HCT116 (cell line): ENCODE measurements at regions not wholly inside any gene's neighbourhood (a gene's known extent, or its start where the extent isn't known, plus 50 kb on each side); places are given as distances from the start of the nearest gene placed in this dataset.

ENCODE experiments used
- ATAC-seq: fragments of 200-7000 bp; cut with Tn5 transposase; 2 replicates; pipeline ENCODE4 v1.9.1; 2020; ENCODE audit warnings: mild to moderate bottlenecking, moderate library complexity
- BruUV-seq: library from RNA; stranded (reverse); fragments of 400-500 nt; replicated peaks from 2 replicates; lab custom pipeline; 2021; lab: Mats Ljungman, UMichigan
- CTCF ChIA-PET: fragments of 300-600 bp; sonication (Branson Sonifier 250); formaldehyde crosslinking; loops from one replicate; lab custom pipeline; 2021; ENCODE audit warnings: antibody characterized with exemption; lab: Charles Lee
- POLR2A ChIA-PET: fragments of 300-600, 350-600 bp; sonication (Branson Sonifier 250); formaldehyde crosslinking; loops from one replicate; lab custom pipeline; 2021; ENCODE audit warnings: antibody characterized with exemption; lab: Charles Lee
- RAD21 ChIA-PET, 2 experiments: fragments of 300-600 bp; sonication (Branson Sonifier 250); formaldehyde crosslinking; loops; one replicate each; lab custom pipeline; 2023; ENCODE audit warnings: low total read pairs in 2 of 2; ENCODE audit not compliant: uncharacterized antibody in 2 of 2, unreplicated experiment in 2 of 2, low non-redundant PET in 1 of 2; lab: Charles Lee
- DNase-seq: peaks from one replicate; pipeline ENCODE4 v3.0.0-alpha.2; 2010; ENCODE audit warnings: low read depth, low spot score
- H2AFZ ChIP-seq: fragments of 200-600 bp; shearing (Covaris generic), sonication (generic); 2 replicates; pipeline ENCODE4 v1.6.1; 2017; ENCODE audit warnings: low read depth, mixed run types, mixed read lengths, antibody characterized with exemption, low read length; ENCODE audit not compliant: poor library complexity, severe bottlenecking
- H3K27ac ChIP-seq: 2 replicates; pipeline ENCODE4 v1.5.1; 2012; ENCODE audit warnings: low read depth, low read length
- H3K27me3 ChIP-seq: fragments of 200-600 bp; sonication (generic); 2 replicates; pipeline ENCODE4 v1.6.1; 2016; ENCODE audit warnings: mixed run types, low read length, mixed read lengths; ENCODE audit not compliant: insufficient read depth
- H3K36me3 ChIP-seq, 2 experiments: fragments of 200-500 bp in 1 of 2; fragments of 200-600 bp in 1 of 2; sonication (Bioruptor generic) in 1 of 2; sonication (generic) in 1 of 2; 2 replicates each; pipeline versions ENCODE4 v1.5.1 to v1.6.1; 2014 to 2016; ENCODE audit warnings: low read length in 2 of 2, inconsistent platforms in 1 of 2, mixed read lengths in 1 of 2, mixed run types in 1 of 2; ENCODE audit not compliant: insufficient read depth in 2 of 2, control insufficient read depth in 1 of 2
- H3K4me1 ChIP-seq, 2 experiments: fragments of 200-600 bp in 1 of 2; sonication (generic) in 1 of 2; 2 replicates each; pipeline versions ENCODE4 v1.5.1 to v1.6.1; 2012 to 2017; ENCODE audit warnings: low read length in 2 of 2, inconsistent platforms in 1 of 2, mild to moderate bottlenecking in 1 of 2, mixed read lengths in 1 of 2, mixed run types in 1 of 2, moderate library complexity in 1 of 2; ENCODE audit not compliant: insufficient read depth in 2 of 2, control insufficient read depth in 1 of 2
- H3K4me2 ChIP-seq: fragments of 200-600 bp; sonication (generic); 2 replicates; pipeline ENCODE4 v1.6.1; 2017; ENCODE audit warnings: mixed run types, low read length, mixed read lengths
- H3K4me3 ChIP-seq, 2 experiments: fragments of 200-600 bp in 1 of 2; sonication (generic) in 1 of 2; replicated peaks in 1 of 2; 2 replicates each; pipeline ENCODE4 v1.5.1; 2011 to 2016; ENCODE audit warnings: low read length in 2 of 2, control low read depth in 1 of 2, low read depth in 1 of 2, mild to moderate bottlenecking in 1 of 2, mixed read lengths in 1 of 2, mixed run types in 1 of 2
- H3K79me2 ChIP-seq: fragments of 200-600 bp; sonication (generic); 2 replicates; pipeline ENCODE4 v1.6.1; 2017; ENCODE audit warnings: mild to moderate bottlenecking, mixed run types, low read length, moderate library complexity, mixed read lengths; ENCODE audit not compliant: insufficient read depth
- H3K9ac ChIP-seq: fragments of 200-600 bp; sonication (generic); 2 replicates; pipeline ENCODE4 v1.6.1; 2016; ENCODE audit warnings: low read length, mixed read lengths
- H3K9me2 ChIP-seq: fragments of 200-600 bp; sonication (generic), shearing (Covaris generic); 2 replicates; pipeline ENCODE4 v1.6.1; 2017; ENCODE audit warnings: mixed run types, mild to moderate bottlenecking, moderate library complexity; ENCODE audit not compliant: insufficient read depth
- H3K9me3 ChIP-seq, 2 experiments: fragments of 200-500 bp in 1 of 2; fragments of 200-600 bp in 1 of 2; sonication (Bioruptor generic) in 1 of 2; sonication (generic) in 1 of 2; 2 replicates each; pipeline ENCODE4 v1.6.1; 2014 to 2017; ENCODE audit warnings: low read length in 2 of 2, mixed read lengths in 2 of 2, inconsistent platforms in 1 of 2, low read depth in 1 of 2, mild to moderate bottlenecking in 1 of 2, mixed run types in 1 of 2, moderate library complexity in 1 of 2; ENCODE audit not compliant: control insufficient read depth in 1 of 2, insufficient read depth in 1 of 2
- H4K20me1 ChIP-seq: fragments of 200-600 bp; sonication (generic), shearing (Covaris generic); 2 replicates; pipeline ENCODE4 v1.6.1; 2017; ENCODE audit warnings: mixed run types, mild to moderate bottlenecking, moderate library complexity; ENCODE audit not compliant: insufficient read depth
- CBX3 ChIP-seq: IDR thresholded peaks from 2 replicates; pipeline ENCODE4 v1.6.1; 2012; ENCODE audit warnings: low read depth
- CEBPB ChIP-seq: IDR thresholded peaks from 2 replicates; pipeline ENCODE4 v1.6.1; 2012; ENCODE audit warnings: low read depth
- CTCF ChIP-seq, 3 experiments: fragments of 200-600 bp in 1 of 3; sonication (generic) in 1 of 3; IDR thresholded peaks in 2 of 3; conservative IDR thresholded peaks in 1 of 3; 2 replicates each; pipeline ENCODE4 v1.5.1; 2012 to 2017; ENCODE audit warnings: low read depth in 2 of 3, low read length in 2 of 3, antibody characterized with exemption in 1 of 3, borderline replicate concordance in 1 of 3, control low read depth in 1 of 3, mild to moderate bottlenecking in 1 of 3, mixed read lengths in 1 of 3, mixed run types in 1 of 3, moderate library complexity in 1 of 3; ENCODE audit not compliant: insufficient read depth in 1 of 3
- EGR1 ChIP-seq: IDR thresholded peaks from 2 replicates; pipeline ENCODE4 v1.6.1; 2012; ENCODE audit warnings: low read depth
- ELF1 ChIP-seq: IDR thresholded peaks from 2 replicates; pipeline ENCODE4 v1.6.1; 2012; ENCODE audit warnings: low read depth, borderline replicate concordance
- FOSL1 ChIP-seq: IDR thresholded peaks from 2 replicates; pipeline ENCODE4 v1.6.1; 2012; ENCODE audit warnings: low read depth
- POLR2A ChIP-seq: IDR thresholded peaks from 2 replicates; pipeline ENCODE4 v1.7.0; 2011; ENCODE audit warnings: borderline replicate concordance; ENCODE audit not compliant: insufficient read depth, insufficient read length; ENCODE audit errors: extremely low read depth
- SRF ChIP-seq: IDR thresholded peaks from 2 replicates; pipeline ENCODE4 v1.6.1; 2012; ENCODE audit warnings: low read depth
- TCF7L2 ChIP-seq: IDR thresholded peaks from 2 replicates; pipeline ENCODE4 v1.7.0; 2011; ENCODE audit warnings: borderline replicate concordance, inconsistent platforms; ENCODE audit not compliant: insufficient read depth, insufficient read length; ENCODE audit errors: extremely low read depth
- YY1 ChIP-seq: IDR thresholded peaks from 2 replicates; pipeline ENCODE4 v1.6.1; 2011; ENCODE audit warnings: low read length, low read depth, moderate library complexity, mild to moderate bottlenecking; ENCODE audit not compliant: insufficient replicate concordance; ENCODE audit errors: extremely low read depth
- ZNF274 ChIP-seq: fragments of 200-500 bp; sonication (Bioruptor generic); IDR thresholded peaks from 2 replicates; pipeline ENCODE4 v1.6.1; 2014; ENCODE audit warnings: mild to moderate bottlenecking, low read depth, low read length, inconsistent platforms
- intact Hi-C: fragments of 100-400 bp; cut with micrococcal nuclease; formaldehyde crosslinking; loops from 2 replicates; pipeline ENCODE4 v1.10.0; 2022
- TF ChIP-seq, protein P1 (sequence below): IDR thresholded peaks from 2 replicates; pipeline ENCODE4 v1.6.1; 2012
- TF ChIP-seq, protein P2 (sequence below): IDR thresholded peaks from 2 replicates; pipeline ENCODE4 v1.6.1; 2012
- TF ChIP-seq, protein P3 (sequence below): IDR thresholded peaks from 2 replicates; pipeline ENCODE4 v1.6.1; 2011; ENCODE audit warnings: mild to moderate bottlenecking, low read length, moderate library complexity; ENCODE audit not compliant: insufficient replicate concordance; ENCODE audit errors: extremely low read depth

- no peak overlapping the region for H3K9ac ChIP-seq
- no peaks in the 10 kb centered on the region for H4K20me1 ChIP-seq
- no peaks in the 10 kb centered on the region for H3K9me2 ChIP-seq
- H3K79me2 ChIP-seq: no peaks in the 10 kb centered on the region
- POLR2A ChIA-PET: no interaction called here
- no peak overlapping the region for H3K27ac ChIP-seq
- no peak overlapping the region for H3K4me2 ChIP-seq
- H3K4me3 ChIP-seq: no peak overlapping the region
- BruUV-seq: no TSS peak
- no peaks in the 10 kb centered on the region for H3K9me3 ChIP-seq
- DNase-seq: no peak
- intact Hi-C loops: no loop called here
- RAD21 ChIA-PET: no interaction called here
- TF ChIP-seq SRF: no peak
- no peak for TF ChIP-seq CEBPB
- no peak for TF ChIP-seq CTCF (IDR thresholded peaks at IDR 0.05 in 2 of 3, conservative IDR thresholded peaks at IDR 0.05 in 1 of 3; ENCODE audit: borderline replicate concordance in 1 of 3, insufficient read depth in 1 of 3, low read depth in 2 of 3, low read length in 2 of 3)
- TF ChIP-seq ELF1: no peak
- TF ChIP-seq YY1: no peak
- TF ChIP-seq FOSL1: no peak
- TF ChIP-seq EGR1: no peak
- TF ChIP-seq, protein P1, sequence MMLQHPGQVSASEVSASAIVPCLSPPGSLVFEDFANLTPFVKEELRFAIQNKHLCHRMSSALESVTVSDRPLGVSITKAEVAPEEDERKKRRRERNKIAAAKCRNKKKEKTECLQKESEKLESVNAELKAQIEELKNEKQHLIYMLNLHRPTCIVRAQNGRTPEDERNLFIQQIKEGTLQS: no peak
- no peak overlapping the region for H2AFZ ChIP-seq
- no peak for ATAC-seq
- H3K36me3 ChIP-seq: no peaks in the 10 kb centered on the region
- CTCF ChIA-PET: interaction anchor here (0.8 kb wide), 1 partner anchor 11 kb away, joined by 3 read pairs; no protein-coding TSS in a partner anchor
- peaks cover 20% of the 10 kb centered on the region; the same call in 1 of the 2 replicates for H3K27me3 ChIP-seq
- no peaks in the 10 kb centered on the region for H3K4me1 ChIP-seq
Measured at GRCh38 chr9:99374793-99375192, 152.7 kb downstream of the SEC61B start.

- no peak for ATAC-seq
- Histone ChIP-seq H3K9me2 (no peaks in the 10 kb centered on the region), H3K4me2 (no peak overlapping the region), H3K9me3 (no peaks in the 10 kb centered on the region), H3K4me1 (no peaks in the 10 kb centered on the region), H3K79me2 (no peaks in the 10 kb centered on the region), H3K36me3 (no peaks in the 10 kb centered on the region), H2AFZ (no peak overlapping the region), H3K9ac (no peak overlapping the region), H3K27me3 (peaks cover 20% of the 10 kb centered on the region; the same call in 1 of the 2 replicates), H3K4me3 (no peak overlapping the region), H4K20me1 (no peaks in the 10 kb centered on the region), H3K27ac (no peak overlapping the region)
- ChIA-PET POLR2A (no interaction called here), CTCF (no interaction called here), RAD21 (no interaction called here)
- no TSS peak for BruUV-seq
- no peak for DNase-seq
- intact Hi-C loops: no loop called here
- no peak for TF ChIP-seq SRF
- no peak for TF ChIP-seq POLR2A
- TF ChIP-seq YY1: no peak
- no peak for TF ChIP-seq CBX3
- no peak for TF ChIP-seq ELF1
- TF ChIP-seq, protein P2, sequence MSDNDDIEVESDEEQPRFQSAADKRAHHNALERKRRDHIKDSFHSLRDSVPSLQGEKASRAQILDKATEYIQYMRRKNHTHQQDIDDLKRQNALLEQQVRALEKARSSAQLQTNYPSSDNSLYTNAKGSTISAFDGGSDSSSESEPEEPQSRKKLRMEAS: no peak
- no peak for TF ChIP-seq ZNF274
- no peak for TF ChIP-seq TCF7L2
- TF ChIP-seq, protein P3, sequence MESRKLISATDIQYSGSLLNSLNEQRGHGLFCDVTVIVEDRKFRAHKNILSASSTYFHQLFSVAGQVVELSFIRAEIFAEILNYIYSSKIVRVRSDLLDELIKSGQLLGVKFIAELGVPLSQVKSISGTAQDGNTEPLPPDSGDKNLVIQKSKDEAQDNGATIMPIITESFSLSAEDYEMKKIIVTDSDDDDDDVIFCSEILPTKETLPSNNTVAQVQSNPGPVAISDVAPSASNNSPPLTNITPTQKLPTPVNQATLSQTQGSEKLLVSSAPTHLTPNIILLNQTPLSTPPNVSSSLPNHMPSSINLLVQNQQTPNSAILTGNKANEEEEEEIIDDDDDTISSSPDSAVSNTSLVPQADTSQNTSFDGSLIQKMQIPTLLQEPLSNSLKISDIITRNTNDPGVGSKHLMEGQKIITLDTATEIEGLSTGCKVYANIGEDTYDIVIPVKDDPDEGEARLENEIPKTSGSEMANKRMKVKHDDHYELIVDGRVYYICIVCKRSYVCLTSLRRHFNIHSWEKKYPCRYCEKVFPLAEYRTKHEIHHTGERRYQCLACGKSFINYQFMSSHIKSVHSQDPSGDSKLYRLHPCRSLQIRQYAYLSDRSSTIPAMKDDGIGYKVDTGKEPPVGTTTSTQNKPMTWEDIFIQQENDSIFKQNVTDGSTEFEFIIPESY: no peak
- no peak for TF ChIP-seq CEBPB
- TF ChIP-seq, protein P1: no peak
- TF ChIP-seq EGR1: no peak
Measured at GRCh38 chr9:99375481-99375880, 153.4 kb downstream of the SEC61B start.
